CD4-positive, alpha-beta T cell treated with Interleukin-17A for 1 hour (primary cell): ENCODE measurements at regions not wholly inside any gene's neighbourhood (a gene's known extent, or its start where the extent isn't known, plus 50 kb on each side); places are given as distances from the start of the nearest gene placed in this dataset.

Experiments used
- DNase-seq: peaks from one replicate; pipeline ENCODE4 v3.0.0-alpha.2; 2020

DNA sequence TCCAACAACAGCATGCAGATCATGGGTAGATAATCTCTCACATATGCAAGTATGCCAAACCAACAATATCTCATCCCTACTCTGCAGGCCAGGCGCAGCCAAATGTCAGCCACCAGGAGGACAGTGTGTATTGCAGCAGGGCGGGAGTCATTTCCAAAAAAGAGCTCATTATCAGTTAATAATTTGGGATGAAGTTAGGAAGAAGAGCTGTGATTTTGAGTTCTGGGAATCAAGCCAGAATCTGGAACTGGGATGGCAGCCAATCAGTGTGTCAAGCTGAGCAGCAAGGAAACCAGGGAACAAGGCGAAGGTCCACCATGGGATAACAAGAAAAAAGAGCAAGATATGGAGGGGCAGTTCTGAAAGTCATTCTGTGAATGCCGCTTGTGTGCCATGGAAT lies 88.2 kb upstream of the CAMK2D start:
- DNase-seq = no peak

DNA sequence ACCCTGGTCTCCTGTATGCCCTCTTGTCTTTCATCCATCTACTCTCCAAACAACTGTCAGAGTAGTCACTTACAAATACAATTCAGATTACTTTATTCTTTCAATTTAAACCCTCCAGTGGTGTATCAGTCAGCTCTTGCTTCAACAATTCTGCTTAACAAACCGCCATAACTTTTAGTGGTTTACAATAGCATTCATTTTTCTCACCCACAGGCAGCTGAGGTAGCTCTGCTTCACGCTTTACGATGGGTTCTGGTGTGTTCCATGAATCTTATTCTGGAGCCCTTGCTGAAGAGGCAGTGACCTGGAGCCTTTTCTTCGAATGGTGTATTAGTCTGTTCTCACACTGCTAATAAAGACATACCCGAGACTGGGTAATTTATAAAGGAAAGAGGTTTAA lies 86.2 kb upstream of the CAMK2D start:
- DNase-seq = no peak

DNA sequence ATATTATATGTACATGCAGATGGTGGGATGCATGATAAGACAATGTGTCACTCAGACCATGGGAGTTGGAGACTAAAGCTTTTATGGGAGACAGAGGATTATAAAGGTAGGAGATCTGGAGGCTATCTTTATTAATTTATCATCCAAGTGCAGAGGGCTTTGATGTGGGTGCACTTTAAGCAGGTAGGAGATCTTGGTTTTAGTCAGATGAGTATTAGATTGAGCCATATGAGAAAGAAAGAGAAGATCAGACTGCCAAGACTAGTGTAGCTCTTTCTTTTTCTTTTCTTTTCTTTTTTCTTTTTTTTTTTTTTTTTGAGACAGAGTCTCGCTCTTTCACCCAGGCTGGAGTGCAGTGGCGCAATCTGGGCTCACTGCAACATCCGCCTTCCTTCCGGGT lies 84.9 kb upstream of the CAMK2D start:
- DNase-seq = no peak

DNA sequence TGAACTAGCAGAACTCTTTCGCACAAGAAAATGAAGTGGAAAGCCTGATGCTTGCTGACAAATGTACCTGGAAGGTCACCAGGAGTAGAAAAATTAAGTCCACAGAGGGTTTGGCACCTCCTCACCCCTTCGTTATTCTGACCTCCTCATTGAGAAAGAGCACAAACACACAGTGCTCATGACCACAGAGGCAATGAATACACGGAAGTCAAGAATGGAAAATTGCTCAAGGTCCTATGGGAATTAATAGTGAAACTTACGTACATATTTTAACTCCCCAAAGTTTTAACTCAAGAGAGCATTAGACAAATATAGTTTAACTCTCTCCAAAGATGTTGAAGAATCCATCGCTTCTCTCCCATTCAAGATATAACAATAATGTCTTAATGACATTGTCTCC lies 83.6 kb upstream of the CAMK2D start:
- no peak for DNase-seq

DNA sequence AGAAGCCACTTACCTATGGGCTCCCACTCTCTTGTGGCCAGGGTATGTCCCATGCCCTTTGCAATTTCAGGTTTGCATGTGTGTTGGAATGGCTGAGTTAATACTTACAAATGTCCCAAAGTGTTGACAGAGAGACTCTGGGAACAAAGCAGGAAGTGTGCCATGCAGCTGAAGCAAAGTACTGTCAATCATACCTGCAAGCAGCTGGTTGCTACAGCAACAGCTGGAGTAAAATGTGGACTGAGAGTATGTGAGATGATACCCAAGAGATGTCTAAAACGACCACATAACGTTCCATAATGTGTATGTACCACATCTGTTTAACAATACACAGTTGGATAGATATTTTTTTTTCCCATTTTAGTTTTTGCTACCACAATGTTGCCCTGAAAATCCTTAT lies 82.8 kb upstream of the CAMK2D start:
- no peak for DNase-seq

DNA sequence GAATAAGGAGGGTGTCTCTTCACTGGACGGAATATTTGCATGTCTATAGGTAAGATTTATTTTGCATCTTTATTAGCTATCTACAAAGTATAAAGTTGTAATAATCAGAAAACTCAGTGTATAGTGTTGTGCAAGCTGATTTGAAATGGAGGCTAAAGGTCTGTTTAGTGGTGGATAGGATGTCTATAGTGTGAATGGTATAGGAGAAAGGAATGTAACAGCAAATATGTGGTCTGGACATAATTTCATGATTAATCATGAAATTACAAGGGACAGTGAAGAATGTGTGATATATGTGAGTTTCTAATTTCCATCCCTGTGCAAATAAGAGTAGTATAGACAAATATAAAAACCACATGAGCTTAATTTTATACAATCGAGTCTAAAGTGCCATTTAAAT lies 79.3 kb upstream of the CAMK2D start:
- no peak for DNase-seq

DNA sequence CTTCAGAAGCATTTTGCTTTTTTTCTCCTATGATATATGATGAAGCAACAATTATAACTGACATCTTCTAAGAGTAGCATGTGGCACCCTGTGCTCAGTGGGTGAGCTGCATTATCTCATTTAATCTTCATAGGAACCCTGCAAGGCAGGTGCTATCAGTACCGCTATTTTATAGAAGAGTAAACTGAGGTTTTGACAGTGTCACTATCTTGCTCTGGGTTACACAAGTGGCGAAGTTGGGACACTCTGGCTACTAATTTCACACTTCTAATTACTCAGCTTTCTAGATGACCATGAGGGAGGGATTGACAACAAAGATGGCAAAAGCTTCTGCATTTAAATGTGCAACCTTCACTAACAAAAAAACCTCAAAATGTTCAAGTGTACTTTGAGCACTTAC lies 76.9 kb upstream of the CAMK2D start:
- no peak for DNase-seq

DNA sequence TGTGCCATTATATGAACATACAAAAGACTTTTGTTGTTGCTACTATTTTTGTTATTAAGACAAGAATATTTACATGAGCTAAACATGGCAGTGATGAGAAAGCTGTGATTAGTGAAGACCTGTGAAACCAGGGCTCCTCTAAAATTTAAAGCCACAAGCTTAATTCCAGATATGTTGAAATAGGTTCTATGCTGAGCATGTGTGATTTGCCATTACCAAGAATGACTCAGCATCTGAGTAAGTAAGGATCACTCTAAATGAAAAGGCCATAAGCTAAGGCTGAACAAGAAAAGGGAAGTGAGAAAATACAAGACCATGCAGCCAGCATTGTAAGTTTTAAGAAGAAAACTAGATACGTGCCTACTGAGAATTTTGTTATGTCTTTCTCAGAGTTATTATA lies 75.9 kb upstream of the CAMK2D start:
- no peak for DNase-seq

DNA sequence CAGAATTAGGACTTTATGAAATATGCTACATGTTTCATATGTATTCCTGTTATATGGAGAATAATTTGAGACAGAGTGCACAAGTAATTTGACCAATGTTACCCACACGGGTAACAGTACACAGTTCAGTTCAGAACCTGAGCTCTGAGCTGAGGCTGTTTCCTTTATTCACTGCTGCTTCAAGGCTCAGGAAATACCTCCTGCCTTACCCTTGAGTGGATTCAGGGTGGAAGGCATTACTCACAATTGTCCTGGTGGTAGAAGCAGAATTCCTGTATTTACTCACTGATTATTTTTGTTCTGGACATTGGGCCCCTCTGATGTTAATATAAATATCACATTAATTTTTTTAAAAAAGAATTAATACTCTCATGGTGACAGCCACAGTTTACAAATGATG lies 73.5 kb upstream of the CAMK2D start:
- no peak for DNase-seq

DNA sequence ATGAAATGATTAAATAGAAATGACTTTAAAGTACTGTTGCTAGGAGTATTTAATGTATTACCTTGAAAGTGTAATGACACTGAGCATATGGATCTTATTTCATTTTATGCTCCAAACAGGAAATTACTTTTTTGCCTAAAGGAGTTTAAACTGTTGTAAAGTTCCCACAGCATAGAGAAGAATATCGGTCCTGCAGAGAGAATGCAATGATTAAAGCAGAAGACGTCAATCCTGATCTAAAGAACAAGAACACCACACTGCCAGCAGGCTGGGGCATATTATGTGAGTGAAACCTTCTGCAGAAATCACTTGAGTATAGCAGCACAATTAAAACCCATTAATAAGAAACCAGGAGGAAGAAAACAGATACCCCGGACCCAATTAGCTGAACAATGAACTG lies 72.8 kb upstream of the CAMK2D start:
- DNase-seq = no peak

DNA sequence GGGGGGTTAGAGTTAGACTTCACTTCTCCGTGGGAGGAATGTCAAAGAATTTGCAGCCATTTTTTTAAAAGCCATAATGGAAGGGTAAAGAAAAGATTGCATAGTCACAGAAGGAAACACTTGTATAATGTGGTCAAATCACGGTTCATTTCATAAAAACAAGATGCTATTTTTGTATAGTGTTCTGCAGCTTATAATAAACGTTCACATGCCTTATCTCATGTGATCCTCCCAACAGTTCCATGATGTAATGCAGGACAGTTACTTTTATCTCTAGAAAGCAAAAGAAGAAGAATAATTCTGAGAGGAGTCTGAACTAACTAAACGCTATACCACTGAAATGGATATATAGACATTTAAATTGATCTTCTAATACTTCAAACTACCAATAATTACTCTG lies 71.3 kb upstream of the CAMK2D start:
- no peak for DNase-seq

DNA sequence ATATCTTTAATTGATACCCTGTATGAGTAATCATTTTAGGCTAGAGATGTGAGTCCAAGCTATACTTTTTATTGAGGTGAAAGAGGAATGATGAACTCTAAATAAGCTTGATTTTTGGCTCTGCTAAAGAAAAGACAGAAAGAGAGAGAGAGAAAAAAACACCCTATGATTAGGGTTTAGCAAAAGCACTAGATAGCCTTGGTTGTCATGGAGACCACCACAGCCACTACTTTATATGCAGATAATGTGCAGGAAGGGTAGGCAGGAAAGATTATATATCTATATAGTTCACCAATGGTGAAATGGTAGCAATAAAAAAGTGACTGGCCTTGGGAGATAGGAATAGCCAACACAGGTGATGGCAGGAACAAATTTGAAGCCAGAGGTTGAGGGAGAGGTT lies 69.9 kb upstream of the CAMK2D start:
- DNase-seq = no peak

DNA sequence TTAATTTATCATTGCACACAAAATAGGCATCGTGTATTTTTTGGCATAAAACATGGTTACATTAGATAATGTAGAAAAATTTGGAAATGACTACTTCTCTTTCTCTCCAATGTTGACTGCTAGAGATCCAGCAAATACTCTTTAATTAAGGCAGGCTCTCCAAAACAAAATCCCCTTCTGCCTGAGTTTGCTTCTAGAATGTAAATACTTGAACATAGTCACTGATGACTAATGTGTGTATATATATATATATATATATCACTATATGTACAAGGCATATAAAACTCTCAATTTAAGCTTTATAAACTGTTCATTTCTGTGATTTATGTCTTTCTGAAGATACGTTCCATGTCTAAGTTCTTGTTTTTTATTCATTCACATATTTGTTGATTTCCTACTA lies 67.2 kb upstream of the CAMK2D start:
- no peak for DNase-seq

DNA sequence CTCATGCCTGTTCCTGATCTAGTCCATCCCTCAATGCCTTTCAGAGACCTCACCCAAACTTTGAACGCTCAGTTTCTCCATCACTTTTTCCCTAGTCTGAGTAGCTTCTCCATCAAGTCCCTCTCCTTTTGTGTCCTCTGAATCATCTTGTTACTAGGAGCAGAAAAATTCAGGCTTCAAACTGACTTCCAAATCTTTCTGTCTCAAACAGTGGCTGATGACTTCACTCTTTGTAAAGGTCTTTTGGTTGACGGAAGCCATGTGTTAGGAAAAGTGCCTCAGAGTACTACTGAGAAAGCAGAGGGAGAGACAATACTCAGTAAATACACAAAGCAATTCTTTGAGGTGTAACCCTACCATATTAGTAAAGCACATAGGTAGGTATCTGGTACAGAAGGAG lies 65.7 kb upstream of the CAMK2D start:
- DNase-seq = no peak

DNA sequence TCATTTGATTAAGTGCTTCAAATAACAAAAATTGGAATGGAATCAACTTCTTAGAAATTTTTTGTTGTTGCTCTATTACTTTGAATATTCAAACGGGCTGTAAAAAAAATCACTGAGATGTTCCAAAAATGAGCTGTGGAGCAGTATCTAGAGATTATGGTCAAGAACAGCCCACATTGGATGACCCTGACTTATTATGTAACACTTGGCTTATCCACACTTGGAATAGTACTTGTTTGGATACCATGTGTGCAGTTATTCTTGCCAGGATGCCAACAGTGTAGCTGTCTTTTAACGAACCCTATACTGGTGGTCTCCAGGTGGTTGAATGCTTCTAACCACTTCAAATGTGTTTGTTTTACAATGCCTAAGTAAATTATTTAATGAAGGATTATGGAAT lies 64.9 kb upstream of the CAMK2D start:
- DNase-seq = no peak

DNA sequence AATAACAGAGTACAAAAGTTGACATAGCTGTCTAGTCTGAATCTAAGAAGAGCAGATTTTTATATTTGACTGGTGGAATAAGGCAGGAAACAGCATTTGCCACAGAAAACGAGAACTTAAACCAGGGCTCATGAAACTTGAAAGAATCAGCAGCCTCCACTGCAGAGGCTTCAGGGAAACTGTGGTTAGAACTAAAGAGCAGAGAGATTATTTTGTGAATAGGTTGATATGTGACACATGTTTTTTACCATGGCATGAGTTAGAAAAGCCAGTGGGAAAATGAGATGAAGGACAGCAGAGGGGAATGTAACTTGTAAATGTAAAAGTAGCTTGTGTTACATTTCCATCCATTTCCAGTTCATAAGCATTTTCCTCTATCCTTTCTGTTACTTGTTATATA lies 63.7 kb upstream of the CAMK2D start:
- peak; percentile 35 for DNase-seq

DNA sequence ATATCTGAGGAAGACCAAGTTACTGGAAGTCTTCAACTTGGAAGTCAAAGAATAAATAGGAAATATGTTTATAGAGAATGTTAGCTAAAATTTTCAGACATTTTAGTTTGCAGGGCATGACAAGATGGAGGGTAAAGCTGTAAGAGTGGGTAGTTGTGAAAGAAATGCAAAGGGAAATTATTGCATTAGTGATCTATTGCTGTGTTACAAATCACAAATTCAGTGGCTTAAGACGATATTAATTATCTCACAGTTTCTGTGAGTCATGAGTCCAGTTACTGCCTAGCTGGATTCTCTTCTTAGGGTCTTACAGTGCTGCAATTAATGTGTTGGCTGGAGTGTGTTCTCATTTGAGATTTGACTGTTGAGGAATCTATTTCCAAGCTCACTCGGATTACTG lies 62.9 kb upstream of the CAMK2D start:
- no peak for DNase-seq

DNA sequence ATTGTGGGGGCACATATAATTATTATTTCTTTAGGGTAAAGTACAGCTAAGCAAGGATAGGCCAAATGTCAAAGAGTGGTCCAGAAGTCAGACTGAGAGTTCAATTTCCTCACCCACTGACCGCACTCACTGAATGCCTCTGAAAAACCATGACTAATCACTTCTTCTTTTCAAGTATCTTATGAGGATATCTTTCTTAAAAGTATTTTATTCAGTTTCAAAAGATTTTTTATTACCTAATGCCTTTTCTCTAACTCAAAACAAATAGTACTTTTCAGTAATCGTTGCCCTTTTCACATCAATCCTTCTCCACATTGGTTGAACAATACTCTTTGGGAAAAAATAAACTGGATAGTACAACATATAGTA lies 61.7 kb upstream of the CAMK2D start:
- no peak for DNase-seq

DNA sequence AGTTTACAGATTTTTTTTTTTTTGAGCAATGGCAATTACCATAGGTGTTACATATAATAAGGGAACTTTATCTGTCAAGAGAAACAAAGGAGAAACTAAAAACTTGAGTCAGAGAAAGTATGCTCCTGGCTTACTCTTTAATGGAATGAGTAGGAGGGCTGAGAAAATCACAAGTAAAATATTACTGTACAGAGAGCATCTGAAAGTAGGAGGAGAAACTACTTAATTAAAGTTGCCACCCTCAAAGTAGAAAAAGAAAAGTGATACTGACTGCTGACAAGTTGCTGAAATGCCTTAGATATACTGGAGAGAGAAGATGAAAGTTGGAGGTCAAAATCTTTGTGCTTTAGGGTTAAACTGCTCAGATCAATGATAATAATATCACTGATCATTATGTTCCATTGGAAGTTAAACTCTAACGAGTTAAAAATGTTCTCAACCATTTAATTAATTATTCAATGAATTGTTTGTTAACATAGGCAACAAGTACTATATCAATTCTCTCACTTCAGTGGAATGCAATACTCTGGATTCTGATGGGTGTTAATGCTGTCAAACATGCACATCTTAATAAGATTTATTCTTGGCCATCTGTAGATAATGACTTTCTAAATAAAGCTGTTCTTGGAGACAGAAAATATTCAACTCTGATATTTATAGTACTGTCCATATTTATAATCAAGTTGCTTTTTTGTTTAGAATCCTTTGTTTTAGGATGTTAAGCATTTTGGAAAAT lies 61.2 kb upstream of the CAMK2D start:
- no peak for DNase-seq

DNA sequence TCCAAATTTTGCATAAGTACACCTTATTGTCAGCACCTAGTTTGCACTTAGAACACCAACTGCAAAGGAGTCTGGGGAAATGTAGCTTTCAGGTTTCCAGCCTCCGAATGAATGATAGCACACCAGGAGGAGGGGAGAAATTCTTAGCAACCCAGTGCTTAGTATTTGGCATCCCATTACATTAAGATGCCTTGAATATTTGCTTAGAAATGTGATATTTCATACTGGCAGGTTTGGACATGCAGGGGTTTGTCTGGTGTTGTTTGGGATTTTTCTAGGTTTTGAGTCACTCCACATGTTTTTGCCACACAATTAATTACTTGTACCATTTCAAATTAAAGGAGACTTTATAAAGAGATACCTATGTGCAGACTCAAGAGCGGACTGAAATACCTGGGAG lies 60.3 kb upstream of the CAMK2D start:
- DNase-seq = no peak

DNA sequence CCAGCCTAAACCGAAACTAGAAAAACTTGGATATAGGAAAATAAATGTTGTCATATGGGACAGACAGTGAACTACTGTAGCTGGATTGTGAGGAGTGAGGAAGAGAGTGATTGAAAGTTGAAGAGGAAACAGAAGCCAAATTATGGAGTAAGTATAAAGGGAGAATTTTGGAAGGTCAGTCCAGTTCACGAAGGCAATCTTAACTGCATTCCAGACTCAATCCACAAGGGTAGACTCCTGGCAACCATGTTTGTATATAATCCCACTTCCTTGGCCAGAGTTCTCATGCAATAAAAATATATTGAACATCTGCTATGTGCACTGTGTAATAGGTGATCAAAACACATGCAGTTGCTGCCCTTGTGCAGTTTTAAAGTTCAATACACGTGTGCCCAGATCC lies 58.6 kb upstream of the CAMK2D start:
- DNase-seq = no peak

DNA sequence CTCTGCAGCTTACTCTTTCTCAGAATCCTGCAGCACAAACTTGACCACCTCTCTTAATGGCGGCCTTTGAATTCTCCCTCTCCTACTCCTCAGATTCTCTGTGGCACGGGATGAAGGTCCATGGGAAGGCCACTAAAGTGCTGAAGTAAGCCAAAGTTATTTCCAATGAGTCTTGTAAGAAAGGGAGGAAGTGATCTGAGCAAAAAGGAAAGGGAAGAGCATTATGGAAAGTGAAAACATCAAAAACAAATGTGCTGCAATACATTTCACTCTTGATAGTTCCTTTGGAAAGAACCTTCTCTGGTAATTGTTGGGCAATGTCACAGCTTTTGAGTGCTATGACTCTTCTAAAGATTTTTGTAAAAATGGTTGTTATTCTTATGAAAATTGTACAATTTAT lies 54.3 kb upstream of the CAMK2D start:
- no peak for DNase-seq

DNA sequence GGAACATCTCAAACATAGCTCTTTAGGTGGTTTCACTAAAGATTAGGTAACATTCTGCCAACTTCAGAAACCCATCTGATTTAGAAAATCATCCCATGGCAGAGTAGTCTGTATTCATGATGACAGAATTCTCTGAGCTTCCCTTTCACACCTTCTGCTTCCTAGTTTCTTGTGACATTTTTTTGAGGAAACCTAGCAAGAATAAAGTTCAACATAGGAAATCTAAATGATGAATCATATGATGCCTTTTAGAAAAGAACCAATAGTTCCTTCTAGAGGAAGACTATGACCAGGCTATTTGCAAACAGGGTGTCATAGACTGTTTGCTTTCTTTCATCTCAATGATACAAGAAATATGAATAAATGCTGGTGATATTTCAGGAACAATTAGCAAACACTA lies 49.8 kb upstream of the CAMK2D start:
- DNase-seq = no peak
